ENCODE measurements at regions not wholly inside any gene's neighbourhood (a gene's known extent, or its start where the extent isn't known, plus 50 kb on each side); places are given as distances from the start of the nearest gene placed in this dataset.
"Not testable (repeated sequence)": the region's sequence is repeated elsewhere in the genome, so short reads cannot be mapped to it uniquely, and the experiment has no call there.

DNA sequence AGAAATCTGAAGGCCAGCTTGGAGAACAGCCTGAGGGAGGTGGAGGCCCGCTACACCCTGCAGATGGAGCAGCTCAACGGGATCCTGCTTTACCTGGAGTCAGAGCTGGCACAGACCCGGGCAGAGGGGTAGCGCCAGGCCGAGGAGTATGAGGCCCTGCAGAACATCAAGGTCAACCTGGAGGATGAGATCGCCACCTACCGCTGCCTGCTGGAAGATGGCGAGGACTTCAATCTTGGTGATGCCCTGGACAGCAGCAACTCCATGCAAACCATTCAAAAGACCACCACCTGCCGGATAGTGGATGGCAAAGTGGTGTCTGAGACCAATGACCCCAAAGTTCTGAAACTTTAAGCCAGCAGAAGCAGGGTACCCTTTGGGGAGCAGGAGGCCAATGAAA lies 318.4 kb downstream of the ZFHX3 start:
- not testable (repeated sequence) for ATAC-seq (ENCODE audit: low read depth); H3K9me3 Mint-ChIP-seq; H3K4me1 Mint-ChIP-seq; H3K36me3 Mint-ChIP-seq; H3K27ac Mint-ChIP-seq; DNase-seq (ENCODE audit: low spot score in 2 of 2); H3K27me3 Mint-ChIP-seq; H3K4me3 Mint-ChIP-seq

GRCh38 chr16:72728516-72728915 lies 319.4 kb downstream of the ZFHX3 start:
- Mint-ChIP-seq H3K36me3 (peaks cover 3% of the 10 kb centered on the region), H3K4me3 (no peak overlapping the region), H3K27ac (no peak overlapping the region), H3K27me3 (peaks cover 1% of the 10 kb centered on the region), H3K4me1 (peaks cover 2% of the 10 kb centered on the region), H3K9me3 (peaks cover 7% of the 10 kb centered on the region)
- DNase-seq (ENCODE audit: low spot score in 2 of 2) (no peak), ATAC-seq (ENCODE audit: low read depth) (no peak)

- H3K4me3 Mint-ChIP-seq = no peak overlapping the region
- no peak for ATAC-seq (ENCODE audit: low read depth)
- H3K36me3 Mint-ChIP-seq = peaks cover 2% of the 10 kb centered on the region
- no peak overlapping the region for H3K27ac Mint-ChIP-seq
- DNase-seq (ENCODE audit: low spot score in 2 of 2) = no peak
- H3K4me1 Mint-ChIP-seq = no peaks in the 10 kb centered on the region
- H3K27me3 Mint-ChIP-seq = no peaks in the 10 kb centered on the region
- H3K9me3 Mint-ChIP-seq = peaks cover 3% of the 10 kb centered on the region
Measured at GRCh38 chr16:72727565-72727964, 320.4 kb downstream of the ZFHX3 start.

DNA sequence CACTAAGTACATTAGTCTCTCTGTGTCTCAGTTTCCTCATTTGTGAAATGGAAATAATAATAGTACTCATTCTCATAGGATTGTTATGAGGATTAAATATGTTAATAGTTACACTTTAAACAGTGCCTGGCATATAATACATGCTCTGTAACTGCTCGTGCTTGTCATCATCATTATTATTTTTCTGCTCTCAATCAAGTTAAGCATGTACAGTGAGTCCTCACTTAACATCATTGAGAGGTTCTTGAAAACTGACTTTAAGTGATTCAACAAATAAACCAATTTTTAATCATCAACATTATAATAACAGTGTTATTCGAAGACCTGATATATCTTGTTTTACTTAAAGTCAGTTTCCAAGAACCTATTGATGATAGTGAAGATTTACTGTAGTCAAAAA lies 322.3 kb downstream of the ZFHX3 start:
- H3K4me1 Mint-ChIP-seq = no peaks in the 10 kb centered on the region
- H3K9me3 Mint-ChIP-seq = peaks cover 1% of the 10 kb centered on the region
- no peak overlapping the region for H3K4me3 Mint-ChIP-seq
- H3K27me3 Mint-ChIP-seq = no peaks in the 10 kb centered on the region
- DNase-seq (ENCODE audit: low spot score in 2 of 2) = no peak
- no peaks in the 10 kb centered on the region for H3K36me3 Mint-ChIP-seq
- ATAC-seq (ENCODE audit: low read depth) = no peak
- H3K27ac Mint-ChIP-seq = no peak overlapping the region

GRCh38 chr16:72723781-72724180 lies 324.1 kb downstream of the ZFHX3 start:
- H3K27me3 Mint-ChIP-seq = no peaks in the 10 kb centered on the region
- DNase-seq (ENCODE audit: low spot score in 2 of 2) = no peak

DNA sequence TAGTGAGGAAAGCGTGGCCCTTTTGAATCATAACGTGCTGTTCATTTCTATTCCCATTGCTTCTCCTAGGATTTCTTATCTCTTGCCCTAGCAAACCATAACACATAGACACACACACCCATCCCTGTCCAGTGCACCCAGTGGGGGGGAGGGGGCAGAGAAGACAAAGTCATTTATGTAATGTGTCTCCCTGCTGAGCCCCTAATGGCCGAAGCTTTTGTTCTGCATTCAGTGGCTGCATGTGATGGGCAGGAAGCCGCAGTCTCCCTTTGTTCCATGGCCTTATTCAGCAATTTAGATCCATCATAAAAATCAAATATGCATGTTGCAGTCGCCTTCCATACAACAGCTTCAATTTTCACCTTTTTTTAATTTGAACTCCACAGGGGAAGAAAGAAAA lies 325.4 kb downstream of the ZFHX3 start:
- H3K27me3 Mint-ChIP-seq = no peaks in the 10 kb centered on the region
- peaks cover 2% of the 10 kb centered on the region for H3K36me3 Mint-ChIP-seq
- ATAC-seq (ENCODE audit: low read depth) = no peak
- no peak overlapping the region for H3K27ac Mint-ChIP-seq
- H3K4me1 Mint-ChIP-seq = no peaks in the 10 kb centered on the region
- peaks cover 2% of the 10 kb centered on the region for H3K9me3 Mint-ChIP-seq
- H3K4me3 Mint-ChIP-seq = no peak overlapping the region
- no peak for DNase-seq (ENCODE audit: low spot score in 2 of 2)

More at GRCh38 chr16:72723781-72724180, 324.1 kb downstream of the ZFHX3 start:
- Mint-ChIP-seq H3K27ac (no peak overlapping the region), H3K4me1 (no peaks in the 10 kb centered on the region), H3K36me3 (peaks cover 2% of the 10 kb centered on the region), H3K4me3 (no peak overlapping the region), H3K9me3 (peaks cover 2% of the 10 kb centered on the region)
- ATAC-seq (ENCODE audit: low read depth) = no peak

- Mint-ChIP-seq H3K36me3 (peaks cover 3% of the 10 kb centered on the region), H3K4me3 (no peak overlapping the region), H3K9me3 (peaks cover 2% of the 10 kb centered on the region), H3K27me3 (no peaks in the 10 kb centered on the region), H3K27ac (no peak overlapping the region), H3K4me1 (no peaks in the 10 kb centered on the region)
- DNase-seq (ENCODE audit: low spot score in 2 of 2) = no peak
- no peak for ATAC-seq (ENCODE audit: low read depth)
Measured at GRCh38 chr16:72721981-72722380, 325.9 kb downstream of the ZFHX3 start.

- Mint-ChIP-seq H3K36me3 (peaks cover 34% of the 10 kb centered on the region), H3K27ac (no peak overlapping the region), H3K4me3 (no peak overlapping the region), H3K27me3 (no peaks in the 10 kb centered on the region), H3K4me1 (no peaks in the 10 kb centered on the region), H3K9me3 (peaks cover 16% of the 10 kb centered on the region)
- no peak for ATAC-seq (ENCODE audit: low read depth)
- DNase-seq (ENCODE audit: low spot score in 2 of 2) = no peak
Measured at GRCh38 chr16:72715267-72715666, 332.7 kb downstream of the ZFHX3 start.

- Mint-ChIP-seq H3K9me3 (peaks cover 22% of the 10 kb centered on the region), H3K27me3 (no peaks in the 10 kb centered on the region), H3K27ac (no peak overlapping the region), H3K4me1 (peaks cover 2% of the 10 kb centered on the region), H3K4me3 (no peak overlapping the region), H3K36me3 (peaks cover 32% of the 10 kb centered on the region)
- no peak for ATAC-seq (ENCODE audit: low read depth)
- DNase-seq (ENCODE audit: low spot score in 2 of 2) = no peak
Measured at GRCh38 chr16:72711823-72712222, 336.1 kb downstream of the ZFHX3 start.

- Mint-ChIP-seq H3K4me3 (no peak overlapping the region), H3K4me1 (peaks cover 2% of the 10 kb centered on the region), H3K27me3 (no peaks in the 10 kb centered on the region), H3K27ac (no peak overlapping the region), H3K9me3 (peaks cover 8% of the 10 kb centered on the region), H3K36me3 (peaks cover 4% of the 10 kb centered on the region)
- ATAC-seq (ENCODE audit: low read depth) (no peak), DNase-seq (ENCODE audit: low spot score in 2 of 2) (no peak)
Measured at GRCh38 chr16:72705801-72706200, 342.1 kb downstream of the ZFHX3 start.

DNA sequence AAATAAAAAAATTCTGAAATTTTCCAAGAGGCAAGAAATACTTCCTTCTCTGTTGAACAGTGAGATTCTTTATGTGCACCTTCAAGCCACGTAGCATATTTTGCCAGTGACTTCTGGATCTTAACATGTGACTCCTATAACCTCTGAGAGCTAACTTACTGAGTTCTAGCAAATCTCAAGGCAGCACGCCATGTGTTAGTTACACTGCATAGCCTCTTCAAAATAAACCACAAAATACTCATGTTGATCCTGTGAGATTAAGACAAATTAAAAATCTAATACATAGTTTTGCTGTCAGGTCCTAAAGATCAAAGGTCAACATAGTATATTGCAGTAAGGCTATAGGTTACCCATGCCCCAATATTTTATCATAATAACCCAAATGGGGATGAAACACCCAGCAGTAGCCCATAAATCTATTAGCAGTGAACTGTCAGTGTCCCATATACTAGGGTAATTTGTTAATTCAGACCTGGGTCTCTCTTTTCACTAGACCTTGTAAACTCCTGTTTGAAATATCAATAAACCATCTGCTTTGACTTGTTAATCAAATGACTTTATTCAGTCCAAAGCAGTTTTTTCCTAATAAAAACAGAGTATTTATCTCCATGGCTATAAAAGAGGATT lies 343.1 kb downstream of the ZFHX3 start:
- H3K9me3 Mint-ChIP-seq = peaks cover 5% of the 10 kb centered on the region
- H3K27ac Mint-ChIP-seq = no peak overlapping the region
- ATAC-seq (ENCODE audit: low read depth) (no peak), DNase-seq (ENCODE audit: low spot score in 2 of 2) (no peak)
- no peaks in the 10 kb centered on the region for H3K27me3 Mint-ChIP-seq
- H3K36me3 Mint-ChIP-seq = peaks cover 2% of the 10 kb centered on the region
- no peak overlapping the region for H3K4me3 Mint-ChIP-seq
- H3K4me1 Mint-ChIP-seq = peaks cover 2% of the 10 kb centered on the region

GRCh38 chr16:72689851-72690250 lies 358.1 kb downstream of the ZFHX3 start:
- no peaks in the 10 kb centered on the region for H3K4me1 Mint-ChIP-seq
- DNase-seq (ENCODE audit: low spot score in 2 of 2) = no peak
- ATAC-seq (ENCODE audit: low read depth) = no peak
- H3K27ac Mint-ChIP-seq = peak overlapping the region; percentile 22
- H3K36me3 Mint-ChIP-seq = peaks cover under 1% of the 10 kb centered on the region
- no peaks in the 10 kb centered on the region for H3K27me3 Mint-ChIP-seq
- H3K9me3 Mint-ChIP-seq = peaks cover 4% of the 10 kb centered on the region
- no peak overlapping the region for H3K4me3 Mint-ChIP-seq

GRCh38 chr16:72680732-72681131 lies 367.2 kb downstream of the ZFHX3 start:
- no peak for DNase-seq (ENCODE audit: low spot score in 2 of 2)
- no peak for ATAC-seq (ENCODE audit: low read depth)
- no peaks in the 10 kb centered on the region for H3K9me3 Mint-ChIP-seq
- H3K4me1 Mint-ChIP-seq = no peaks in the 10 kb centered on the region
- H3K36me3 Mint-ChIP-seq = no peaks in the 10 kb centered on the region
- no peaks in the 10 kb centered on the region for H3K27me3 Mint-ChIP-seq
- no peak overlapping the region for H3K27ac Mint-ChIP-seq
- H3K4me3 Mint-ChIP-seq = no peak overlapping the region

DNA sequence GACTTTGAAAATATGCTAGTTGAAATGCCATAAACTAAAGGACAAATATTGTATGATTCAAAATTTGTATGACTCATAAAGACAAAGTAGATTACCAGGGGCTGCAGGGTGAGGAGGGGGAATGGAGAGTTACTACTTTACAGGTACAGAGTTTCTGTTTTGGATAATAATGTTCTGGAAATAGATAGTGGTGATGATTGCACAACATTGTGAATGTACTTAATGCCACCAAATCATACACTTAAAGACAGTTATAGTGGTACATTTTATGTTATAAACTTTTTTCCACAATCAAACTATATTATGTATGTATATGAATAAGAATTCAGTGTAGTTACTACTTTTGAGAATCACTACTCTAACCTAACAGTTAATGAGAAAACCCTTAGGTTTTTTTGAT lies 368.1 kb downstream of the ZFHX3 start:
- ATAC-seq (ENCODE audit: low read depth) (no peak), DNase-seq (ENCODE audit: low spot score in 2 of 2) (no peak)
- Mint-ChIP-seq H3K27me3 (no peaks in the 10 kb centered on the region), H3K36me3 (no peaks in the 10 kb centered on the region), H3K9me3 (no peaks in the 10 kb centered on the region), H3K4me3 (no peak overlapping the region), H3K27ac (no peak overlapping the region), H3K4me1 (no peaks in the 10 kb centered on the region)

GRCh38 chr16:72677662-72678447 lies 370.1 kb downstream of the ZFHX3 start:
- DNase-seq (ENCODE audit: low spot score in 2 of 2) (no peak), ATAC-seq (ENCODE audit: low read depth) (no peak)
- H3K4me1 Mint-ChIP-seq = no peaks in the 10 kb centered on the region
- peaks cover 4% of the 10 kb centered on the region for H3K9me3 Mint-ChIP-seq
- no peak overlapping the region for H3K27ac Mint-ChIP-seq
- peaks cover 5% of the 10 kb centered on the region for H3K36me3 Mint-ChIP-seq
- H3K4me3 Mint-ChIP-seq = no peak overlapping the region
- H3K27me3 Mint-ChIP-seq = no peaks in the 10 kb centered on the region

Data from memory B cell (primary cell).